ENCODE measurements at regions not wholly inside any gene's neighbourhood (a gene's known extent, or its start where the extent isn't known, plus 50 kb on each side); places are given as distances from the start of the nearest gene placed in this dataset.

- TF ChIP-seq CTCF (IDR thresholded peaks at IDR 0.05): no peak
- DNase-seq (no peak), ATAC-seq (no peak)
- no peaks in the 10 kb centered on the region for H3K36me3 ChIP-seq (ENCODE audit: insufficient read depth in 1 of 2, low read depth in 1 of 2)
- H3K27me3 ChIP-seq (ENCODE audit: insufficient read depth in 3 of 3, low read length in 2 of 3): peaks cover 0 to 8% (median 3%) of the 10 kb centered on the region in 3 donors
- intact Hi-C loops (cut with DNase I): no loop called here
- H3K4me3 ChIP-seq: no peak overlapping the region
- H3K4me1 ChIP-seq: no peaks in the 10 kb centered on the region
- WGBS, 3 donors: 83 to 87% (median 86%) methylated on average over 10 of the region's 10 CpGs
- H3K9me3 ChIP-seq: no peaks in the 10 kb centered on the region
- H3K27ac ChIP-seq: no peak overlapping the region
Measured at GRCh38 chr5:74942622-74943286, 76.6 kb upstream of the FAM169A start.

GRCh38 chr5:74940782-74941353 lies 74.7 kb upstream of the FAM169A start:
- TF ChIP-seq CTCF (IDR thresholded peaks at IDR 0.05): no peak
- Histone ChIP-seq H3K27me3 (ENCODE audit: insufficient read depth in 3 of 3, low read length in 2 of 3) (peaks cover 0 to 3% (median 3%) of the 10 kb centered on the region in 3 donors), H3K4me1 (no peaks in the 10 kb centered on the region), H3K4me3 (no peak overlapping the region), H3K36me3 (ENCODE audit: insufficient read depth in 1 of 2, low read depth in 1 of 2) (no peaks in the 10 kb centered on the region), H3K9me3 (no peaks in the 10 kb centered on the region), H3K27ac (no peak overlapping the region)
- intact Hi-C loops (cut with DNase I): no loop called here
- 79 to 89% (median 84%) methylated on average over 2 of the region's 2 CpGs for WGBS, 3 donors
- DNase-seq: no peak
- ATAC-seq: no peak

GRCh38 chr5:74938250-74938933 lies 72.2 kb upstream of the FAM169A start:
- Histone ChIP-seq H3K4me3 (no peak overlapping the region), H3K27ac (no peak overlapping the region), H3K27me3 (ENCODE audit: insufficient read depth in 3 of 3, low read length in 2 of 3) (peaks cover 0 to 4% (median 0%) of the 10 kb centered on the region in 3 donors), H3K36me3 (ENCODE audit: insufficient read depth in 1 of 2, low read depth in 1 of 2) (no peaks in the 10 kb centered on the region), H3K9me3 (no peaks in the 10 kb centered on the region), H3K4me1 (no peaks in the 10 kb centered on the region)
- DNase-seq (no peak), ATAC-seq (no peak)
- no peak for TF ChIP-seq CTCF (IDR thresholded peaks at IDR 0.05)
- intact Hi-C loops (cut with DNase I): no loop called here

GRCh38 chr5:74935752-74936091 lies 69.5 kb upstream of the FAM169A start:
- no peaks in the 10 kb centered on the region for H3K9me3 ChIP-seq
- H3K27ac ChIP-seq: no peak overlapping the region
- DNase-seq (no peak), ATAC-seq (no peak)
- peaks cover 0 to 9% (median 0%) of the 10 kb centered on the region in 3 donors for H3K27me3 ChIP-seq (ENCODE audit: insufficient read depth in 3 of 3, low read length in 2 of 3)
- intact Hi-C loops (cut with DNase I): no loop called here
- H3K4me3 ChIP-seq: no peak overlapping the region
- H3K4me1 ChIP-seq: no peaks in the 10 kb centered on the region
- no peak for TF ChIP-seq CTCF (IDR thresholded peaks at IDR 0.05)
- WGBS, 3 donors: 18 to 33% (median 32%) methylated on average over 4 of the region's 4 CpGs
- H3K36me3 ChIP-seq (ENCODE audit: insufficient read depth in 1 of 2, low read depth in 1 of 2): no peaks in the 10 kb centered on the region
